ENCODE measurements at regions not wholly inside any gene's neighbourhood (a gene's known extent, or its start where the extent isn't known, plus 50 kb on each side); places are given as distances from the start of the nearest gene placed in this dataset.

GRCh38 chr7:65265933-65266519 is 107.6 kb upstream of the ZNF92 start:
- TF ChIP-seq CTCF (conservative IDR thresholded peaks at IDR 0.05 in 1 of 2, IDR thresholded peaks at IDR 0.05 in 1 of 2; ENCODE audit: extremely low read depth in 1 of 2, insufficient read depth in 1 of 2, low read depth in 1 of 2, low read length in 2 of 2), result no peak
- TF ChIP-seq EZH2 (IDR thresholded peaks at IDR 0.05; ENCODE audit: borderline replicate concordance, low read length), result no peak

All from mammary epithelial cell (primary cell).